Fibroblast of skin of scalp (primary cell): ENCODE measurements at regions not wholly inside any gene's neighbourhood (a gene's known extent, or its start where the extent isn't known, plus 50 kb on each side); places are given as distances from the start of the nearest gene placed in this dataset.
A peak's percentile ranks its signal among the peaks of the same experiment; 100 is the strongest.
"Not testable (repeated sequence)": the region's sequence is repeated elsewhere in the genome, so short reads cannot be mapped to it uniquely, and the experiment has no call there.

ENCODE experiments used
- DNase-seq: peaks from one replicate; pipeline ENCODE4 v3.0.0-alpha.2; 2013

DNA sequence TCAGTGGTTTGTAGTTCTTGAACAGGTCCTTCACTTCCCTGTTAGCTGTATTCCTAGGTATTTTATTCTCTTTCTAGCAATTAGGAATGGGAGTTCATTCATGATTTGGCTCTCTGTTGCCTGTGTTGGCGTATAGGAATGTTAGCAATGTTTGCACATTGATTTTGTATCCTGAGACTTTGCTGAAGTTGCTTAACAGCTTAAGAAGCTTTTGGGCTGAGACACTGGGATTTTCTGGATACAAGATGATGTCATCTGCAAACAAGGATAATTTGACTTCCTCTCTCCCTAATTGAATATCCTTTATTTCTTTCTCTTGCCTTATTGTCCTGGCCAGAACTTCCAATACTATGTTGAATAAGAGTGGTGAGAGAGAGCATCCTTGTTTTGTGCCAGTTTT lies 121.8 kb upstream of the RASA1 start:
- peak; percentile 80 for DNase-seq

DNA sequence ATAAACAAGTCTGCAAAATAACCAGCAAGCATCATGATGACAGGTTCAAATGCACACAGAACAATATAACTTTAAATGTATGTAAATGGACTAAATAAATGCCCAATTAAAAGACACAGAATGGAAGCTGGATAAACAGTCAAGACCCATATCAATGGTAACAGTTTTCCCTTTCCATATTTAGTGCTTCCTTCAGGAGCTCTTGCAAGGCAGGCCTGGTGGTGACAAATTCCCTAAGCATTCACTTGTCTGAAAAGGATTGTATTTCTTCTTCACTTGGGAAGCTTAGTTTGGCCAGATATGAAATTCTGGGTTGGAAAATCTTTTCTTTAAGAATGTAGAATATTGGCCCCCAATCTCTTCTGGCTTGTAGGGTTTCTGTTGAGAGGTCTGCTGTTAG lies 120.2 kb upstream of the RASA1 start:
- peak; percentile 38 for DNase-seq

DNA sequence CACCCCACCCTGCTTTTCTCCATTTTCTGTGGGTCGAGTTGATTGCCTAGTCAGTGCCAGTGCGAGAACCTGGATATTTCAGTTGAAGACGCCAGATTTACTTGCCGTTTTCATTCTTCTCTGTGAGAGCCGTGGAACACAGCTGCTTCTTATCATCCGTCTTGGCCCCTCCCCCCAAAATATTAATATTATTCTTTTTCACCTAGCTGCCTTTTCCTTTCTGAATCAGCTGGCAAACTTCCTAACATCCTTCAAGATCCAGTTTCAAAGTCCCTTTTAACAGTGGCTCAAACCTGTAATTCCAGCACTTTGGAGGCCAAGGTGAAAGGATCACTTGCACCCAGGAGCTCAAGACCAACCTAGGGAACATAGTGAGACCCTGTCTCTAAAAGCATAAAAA lies 117.1 kb upstream of the RASA1 start:
- DNase-seq: no peak

DNA sequence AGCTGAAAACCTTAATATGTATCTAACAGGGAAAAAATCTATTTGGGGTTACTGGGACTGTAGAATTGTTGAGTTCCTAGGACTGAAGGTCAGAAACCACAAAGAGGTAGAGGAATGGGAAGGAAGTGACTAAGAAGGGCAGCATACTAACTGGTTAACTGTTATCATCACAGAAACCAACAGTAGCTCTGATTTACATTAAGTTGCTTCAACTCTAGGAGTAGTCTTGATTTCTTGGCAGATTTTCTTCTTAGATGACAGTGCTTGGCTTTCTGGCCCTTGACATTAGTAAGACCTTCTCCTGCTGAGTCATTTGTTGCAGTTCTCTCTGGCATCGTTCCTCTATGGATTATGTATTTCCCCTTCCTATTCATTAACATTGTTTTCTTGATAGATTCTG lies 116.1 kb upstream of the RASA1 start:
- DNase-seq: peak; percentile 81

DNA sequence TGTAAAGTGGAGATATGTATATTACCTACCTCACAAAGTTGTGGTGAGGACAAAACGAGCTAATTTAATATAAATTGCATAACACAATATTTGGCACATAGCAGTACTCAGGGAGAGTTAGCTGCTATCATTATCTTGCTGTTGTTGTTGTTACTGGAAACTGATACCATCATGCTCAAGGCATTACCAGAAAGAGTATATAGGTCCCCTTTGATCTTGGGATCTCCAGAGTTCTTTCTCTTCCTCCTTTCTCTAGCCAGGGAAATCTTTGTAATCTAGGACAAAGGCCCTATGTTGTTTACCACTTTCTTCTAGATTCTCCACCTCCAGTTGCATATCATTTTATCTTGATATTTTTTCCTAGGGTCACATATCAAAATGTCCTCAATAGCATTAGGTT lies 114.8 kb upstream of the RASA1 start:
- no peak for DNase-seq

DNA sequence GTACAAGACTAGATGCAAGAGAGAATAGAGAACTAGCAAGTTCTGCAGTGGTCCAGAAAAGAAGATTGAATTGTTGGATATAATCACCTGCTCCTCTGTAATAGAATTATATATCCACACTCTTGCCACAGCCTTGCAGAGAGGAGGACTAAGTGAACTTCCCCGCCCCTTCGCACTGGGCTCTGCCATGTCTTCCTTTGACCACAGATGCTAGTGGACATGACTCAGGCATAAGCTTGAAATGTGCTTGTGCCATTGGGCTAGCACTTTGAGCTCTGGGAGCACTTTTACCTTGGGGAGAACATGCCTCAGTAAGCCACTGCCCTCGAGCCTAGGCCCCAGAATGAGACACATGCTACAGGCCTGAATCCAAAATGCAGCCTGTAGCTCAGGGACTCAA lies 113.5 kb upstream of the RASA1 start:
- DNase-seq: no peak

DNA sequence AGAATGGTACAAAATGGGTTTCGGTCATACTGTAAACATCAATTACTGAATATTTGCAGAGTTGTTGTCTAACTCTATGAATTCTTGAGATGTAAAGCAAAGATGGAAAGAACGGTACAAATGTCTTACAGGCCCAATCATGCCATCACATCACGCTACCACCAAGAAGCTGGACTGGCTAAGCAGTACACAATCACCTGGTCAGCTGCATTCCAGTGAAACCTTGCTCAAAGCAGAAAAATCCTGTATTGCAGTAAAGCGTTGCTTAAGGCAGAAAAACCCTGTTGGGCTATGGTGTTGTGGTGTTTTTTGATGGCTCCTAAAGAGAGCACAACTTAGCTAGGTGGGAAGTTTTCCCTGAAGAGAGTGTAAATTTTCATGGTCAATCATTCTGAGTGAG lies 112.6 kb upstream of the RASA1 start:
- DNase-seq: no peak

DNA sequence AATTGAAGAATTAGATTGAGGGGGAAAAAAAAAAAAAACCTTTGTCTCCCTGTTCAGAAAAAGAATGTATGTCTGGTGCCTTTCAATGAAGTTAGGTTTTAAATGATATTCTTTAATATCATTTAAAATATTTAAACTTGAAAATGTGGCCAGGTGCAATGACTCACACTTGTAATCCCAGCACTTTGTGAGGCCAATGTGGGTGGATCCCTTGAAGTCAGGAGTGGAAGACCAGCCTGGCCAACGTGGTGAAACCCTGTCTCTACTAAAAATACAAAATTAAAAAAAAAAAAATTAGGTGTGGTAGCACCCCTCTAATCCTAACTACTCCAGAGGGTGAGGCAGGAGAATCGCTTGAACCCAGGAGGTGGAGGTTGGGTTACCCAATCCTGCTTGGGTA lies 111.1 kb upstream of the RASA1 start:
- DNase-seq: no peak

DNA sequence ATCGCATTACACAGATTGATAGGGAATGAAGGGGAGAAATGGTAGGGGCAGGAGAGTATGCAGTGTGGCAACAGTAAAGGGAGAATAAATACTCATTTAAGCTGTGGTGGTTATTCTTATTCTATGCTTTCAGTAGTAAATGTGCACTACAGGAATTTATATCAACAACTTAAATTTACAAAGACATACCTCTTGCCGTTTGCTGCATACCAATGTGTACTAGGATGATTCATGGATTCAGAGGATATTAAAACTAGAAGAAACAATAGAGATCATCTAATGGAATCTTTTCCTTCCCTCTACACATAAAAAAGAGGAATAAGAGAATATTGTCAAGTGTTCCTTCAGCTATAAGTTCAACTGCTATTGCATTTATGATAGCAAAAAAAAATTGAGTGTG lies 103.3 kb upstream of the RASA1 start:
- DNase-seq: peak; percentile 29

DNA sequence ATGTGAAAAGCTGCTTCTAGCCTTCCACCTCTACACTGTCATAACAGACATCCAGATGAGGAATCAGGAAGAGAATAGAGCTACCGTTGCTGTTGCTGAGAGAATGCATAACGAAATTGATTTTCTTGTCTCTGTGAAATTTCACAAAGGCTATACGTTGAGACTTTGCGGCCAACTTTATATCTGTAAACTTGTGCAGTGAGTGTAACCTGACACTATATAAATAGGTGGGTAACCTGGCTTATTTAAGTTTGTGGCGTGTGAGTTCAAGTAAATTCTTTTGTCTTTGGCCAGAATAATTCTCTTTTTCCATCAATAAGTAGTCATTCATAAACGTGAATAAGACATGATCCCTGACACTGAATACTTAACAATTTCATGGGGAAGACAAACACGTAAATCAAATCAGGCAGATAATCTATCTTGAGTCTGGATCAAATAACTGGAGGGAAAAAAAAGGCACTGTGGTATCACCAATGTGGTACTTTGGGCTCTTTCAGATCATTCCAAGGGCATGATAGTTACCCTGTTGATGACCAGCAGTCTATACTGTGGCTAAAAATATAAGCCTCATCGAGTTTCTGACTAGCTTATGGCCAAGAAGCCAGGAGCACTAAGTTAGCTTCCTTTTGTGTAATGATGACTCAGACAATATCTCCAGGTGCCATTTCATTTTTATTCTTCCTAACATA lies 98.2 kb upstream of the RASA1 start:
- no peak for DNase-seq

DNA sequence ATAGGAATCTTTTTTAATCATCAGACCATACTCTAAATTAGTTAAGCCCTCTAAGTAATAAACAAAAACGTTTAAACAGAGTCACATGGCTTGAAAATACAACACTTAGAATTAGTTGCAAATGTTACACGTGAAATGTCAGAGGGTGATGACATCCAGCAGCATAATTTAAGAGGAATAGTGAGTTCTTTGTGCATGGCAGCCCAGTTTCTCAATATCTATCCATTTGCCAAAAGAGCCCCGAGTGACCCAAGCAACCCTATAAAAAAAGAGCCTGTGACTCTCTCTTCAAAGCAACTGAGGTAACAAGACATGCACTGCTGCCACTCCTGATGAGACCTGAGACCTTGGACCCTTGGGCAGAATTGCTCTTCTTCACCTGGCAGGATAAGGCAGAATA lies 96.9 kb upstream of the RASA1 start:
- no peak for DNase-seq

DNA sequence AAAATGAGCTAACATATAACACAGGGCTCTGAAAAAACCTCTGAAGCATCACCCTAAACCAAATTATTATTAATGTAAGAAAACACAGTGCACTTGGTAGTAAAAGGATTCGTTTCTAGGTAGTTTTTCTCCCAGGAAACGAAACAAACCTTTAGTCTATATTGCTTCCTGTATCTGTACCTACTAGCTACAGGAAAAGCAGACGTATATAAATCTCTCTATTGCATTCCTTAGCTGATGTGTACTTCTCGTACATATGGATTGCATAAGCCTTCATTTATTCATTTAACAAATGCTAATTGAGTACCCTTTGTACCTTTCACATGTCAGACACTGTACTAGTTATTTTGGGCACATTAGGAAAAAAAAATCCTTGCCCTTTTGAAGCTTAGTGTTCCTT lies 85.0 kb upstream of the RASA1 start:
- DNase-seq: no peak

DNA sequence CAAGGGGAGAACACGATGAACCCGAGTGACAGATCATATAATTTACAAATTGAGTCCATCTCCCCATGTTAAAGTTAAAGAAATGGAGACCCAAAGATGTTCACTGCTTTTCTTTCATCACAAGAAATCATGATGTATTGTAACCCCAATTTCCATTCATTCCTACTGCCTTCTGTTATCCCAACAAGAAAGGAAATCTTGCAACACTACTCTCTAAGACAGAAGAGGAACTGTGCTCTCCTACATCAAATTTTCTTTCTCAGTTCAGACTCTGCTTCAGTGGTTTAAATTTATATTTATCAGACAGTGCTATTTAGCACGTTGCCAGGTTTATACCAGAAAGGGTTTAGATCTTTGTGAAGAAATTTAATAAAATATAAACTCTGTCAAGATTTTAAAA lies 83.8 kb upstream of the RASA1 start:
- no peak for DNase-seq

DNA sequence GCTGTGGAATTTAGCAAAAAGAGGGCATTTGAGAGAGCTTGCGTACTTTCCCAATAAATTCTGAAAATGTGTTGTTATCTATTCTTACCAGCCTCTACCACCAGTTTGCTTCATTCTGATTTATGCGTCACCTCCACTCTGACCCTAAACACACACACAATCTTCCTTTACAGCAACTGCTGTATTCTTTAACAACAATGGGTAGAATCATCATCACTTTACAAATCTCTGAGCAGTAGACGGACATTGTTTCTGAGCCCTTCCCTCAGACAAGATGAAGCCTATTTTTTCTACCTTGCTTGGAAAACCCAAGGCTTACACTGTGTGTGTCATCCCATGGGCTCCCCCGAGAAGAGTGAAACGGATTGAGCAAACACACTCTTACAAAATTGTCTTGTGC lies 83.1 kb upstream of the RASA1 start:
- no peak for DNase-seq

DNA sequence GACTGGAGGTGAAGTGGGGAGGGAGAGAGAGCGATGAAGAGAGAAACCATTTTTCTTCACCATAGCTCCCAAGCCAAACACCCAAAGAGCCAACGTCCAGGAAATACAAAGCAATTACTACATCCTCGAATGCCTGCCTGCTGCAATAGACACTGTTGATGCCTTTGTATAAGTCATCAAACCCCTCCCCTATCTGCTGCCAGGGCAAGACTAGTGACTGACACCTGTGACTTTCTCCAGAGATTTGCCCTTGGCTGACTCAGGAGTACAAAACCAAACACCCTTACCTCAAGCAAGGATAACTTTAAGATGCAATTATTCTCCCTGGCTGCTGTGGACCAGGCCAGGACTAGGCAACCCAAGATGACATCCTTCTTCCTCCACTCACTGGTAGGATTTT lies 81.8 kb upstream of the RASA1 start:
- no peak for DNase-seq

DNA sequence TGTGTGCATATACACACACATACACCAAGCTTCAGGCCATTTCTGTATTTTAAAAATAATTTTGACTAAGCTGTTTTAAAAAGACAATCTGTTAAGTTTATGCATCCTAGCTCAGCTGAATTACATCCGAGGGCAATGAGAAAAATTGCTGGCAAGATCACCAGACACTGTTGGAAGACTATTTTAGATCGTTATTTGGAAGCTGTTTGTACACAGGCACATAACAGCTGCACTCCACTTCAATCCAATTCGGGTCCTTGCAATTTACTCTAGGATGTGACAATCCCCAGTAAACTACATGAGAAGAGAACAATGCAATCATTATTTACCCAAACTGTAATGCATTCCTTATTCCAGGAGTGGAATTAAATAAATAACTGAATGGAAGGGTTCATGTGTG lies 79.3 kb upstream of the RASA1 start:
- DNase-seq: no peak

DNA sequence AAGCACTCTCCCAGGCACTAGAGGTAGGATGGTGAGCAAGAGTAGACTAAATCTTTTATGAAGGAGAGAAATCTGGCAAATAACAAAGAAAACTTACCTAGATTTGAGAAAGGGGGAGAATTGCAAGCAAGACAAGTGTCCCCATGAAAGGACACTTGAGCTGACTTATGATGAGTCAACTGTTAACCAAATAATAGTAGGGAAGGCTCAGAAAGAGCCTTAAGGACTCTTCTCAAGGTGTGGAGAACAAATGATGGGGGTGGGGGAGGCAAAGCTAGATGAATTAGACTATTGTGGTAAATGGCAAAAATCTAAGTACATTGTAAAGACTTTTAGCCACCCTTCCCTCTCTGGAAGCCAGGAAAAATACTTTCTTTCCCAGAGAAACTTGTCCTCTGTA lies 77.6 kb upstream of the RASA1 start:
- no peak for DNase-seq

DNA sequence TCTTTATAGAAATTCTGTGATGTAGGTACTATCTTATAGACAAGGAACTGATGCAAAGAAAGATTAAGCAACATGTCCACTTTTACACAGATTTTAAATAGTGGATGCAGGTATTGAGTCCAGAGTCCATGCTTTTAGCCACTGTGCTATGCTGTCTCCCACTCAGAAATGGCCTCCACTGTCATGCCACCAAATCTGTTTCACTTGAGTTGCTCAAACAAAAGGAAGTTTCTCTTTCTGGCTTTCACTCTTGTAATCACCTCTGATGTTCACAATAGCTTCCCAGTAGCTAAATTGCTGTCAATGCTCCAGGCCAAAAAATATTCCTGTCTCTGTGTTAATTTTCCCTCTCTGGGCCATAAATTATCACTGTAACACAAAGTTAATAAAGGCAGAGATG lies 77.0 kb upstream of the RASA1 start:
- DNase-seq: no peak

DNA sequence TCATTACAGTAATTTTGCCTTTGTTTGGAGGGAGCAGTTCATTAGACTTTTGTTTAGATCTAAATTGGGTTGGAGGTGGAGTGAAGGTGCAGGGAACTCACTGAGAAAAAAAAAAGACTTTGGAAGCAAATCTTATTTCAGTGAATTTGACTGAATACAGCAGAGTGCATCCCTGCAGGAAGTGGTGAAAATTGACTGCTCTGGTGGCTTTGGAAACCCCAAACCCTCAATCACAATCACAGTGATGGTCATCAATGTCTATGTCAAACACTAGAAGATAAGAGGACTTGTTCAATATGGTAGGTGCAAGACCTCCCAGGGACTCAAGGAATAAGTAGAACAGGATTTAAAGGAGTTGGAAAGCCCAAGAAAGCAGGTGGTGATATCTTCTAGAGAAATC lies 76.0 kb upstream of the RASA1 start:
- DNase-seq: no peak

DNA sequence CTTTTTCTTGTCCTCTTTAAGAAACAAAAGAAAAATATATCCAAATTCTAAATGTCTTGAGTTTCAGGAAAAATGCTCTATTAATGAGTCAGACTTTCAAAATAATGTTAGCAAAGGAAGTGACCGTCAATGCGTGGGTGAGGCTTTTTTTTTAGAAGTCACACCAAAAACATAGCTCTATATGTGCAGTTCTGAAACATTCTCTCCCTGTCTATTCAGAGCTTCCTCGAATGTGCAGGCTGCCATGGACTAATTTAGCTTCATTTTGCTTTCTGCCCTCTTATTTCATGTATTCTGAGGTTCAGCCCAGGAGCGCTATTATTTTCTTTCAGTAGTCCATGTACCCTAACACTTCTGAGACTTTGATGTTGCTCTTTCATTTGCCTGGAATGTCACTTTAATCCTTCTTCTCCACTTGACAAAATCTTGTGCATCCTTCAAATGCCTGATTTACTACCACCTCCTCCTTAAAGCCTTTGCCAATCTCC lies 72.5 kb upstream of the RASA1 start:
- DNase-seq: peak; percentile 70

DNA sequence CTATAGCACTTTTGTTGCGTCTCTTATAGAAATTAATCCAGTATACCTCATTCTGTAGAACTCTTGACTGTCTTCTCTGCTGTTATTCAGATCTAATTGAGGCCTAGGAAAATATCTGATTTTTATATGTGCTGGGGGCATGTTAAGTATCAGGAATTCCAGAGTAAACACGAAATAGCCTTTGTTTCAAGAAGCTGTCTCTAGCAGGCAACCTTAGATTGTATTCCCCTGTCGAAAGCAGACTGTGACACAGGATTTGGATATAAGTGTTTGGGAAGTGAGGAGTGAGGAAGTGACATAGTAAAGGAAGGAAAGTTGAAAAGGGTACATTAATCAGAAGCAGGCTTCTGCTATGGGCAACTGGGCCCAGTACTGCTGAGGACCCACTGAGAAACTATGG lies 72.1 kb upstream of the RASA1 start:
- DNase-seq: no peak

DNA sequence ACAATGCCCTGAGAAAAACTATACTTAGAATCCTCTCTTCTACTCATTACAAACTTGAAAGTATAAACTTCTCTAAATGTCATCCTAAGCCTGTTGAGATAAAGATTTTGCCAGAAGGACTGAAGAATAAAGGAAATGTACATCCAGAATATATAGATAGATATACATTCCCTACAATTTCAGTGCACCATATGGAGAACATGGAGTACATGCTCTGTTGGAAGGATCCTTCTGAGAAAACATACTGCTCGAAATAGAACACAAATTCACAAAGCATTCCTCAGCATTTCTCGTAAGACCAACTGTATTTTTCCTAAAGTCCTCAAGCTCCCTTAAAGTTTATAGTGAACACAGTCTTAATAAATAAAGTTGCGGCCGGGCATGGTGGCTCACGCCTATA lies 69.7 kb upstream of the RASA1 start:
- DNase-seq: no peak

DNA sequence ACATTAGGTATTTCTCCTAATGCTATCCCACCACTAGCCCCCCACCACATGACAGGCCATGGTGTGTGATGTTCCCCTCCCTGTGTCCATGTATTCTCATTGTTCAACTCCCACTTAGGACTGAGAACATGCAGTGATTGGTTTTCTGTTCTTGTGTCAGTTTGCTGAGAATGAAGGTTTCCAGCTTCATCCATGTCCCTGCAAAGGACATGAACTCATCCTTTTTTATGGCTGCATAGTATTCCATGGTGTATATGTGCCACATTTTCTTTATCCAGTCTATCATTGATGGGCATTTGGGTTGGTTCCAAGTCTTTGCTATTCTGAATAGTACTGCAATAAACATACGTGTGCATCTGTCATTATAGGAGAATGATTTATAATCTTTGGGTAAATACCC lies 68.4 kb upstream of the RASA1 start:
- DNase-seq: not testable (repeated sequence)

DNA sequence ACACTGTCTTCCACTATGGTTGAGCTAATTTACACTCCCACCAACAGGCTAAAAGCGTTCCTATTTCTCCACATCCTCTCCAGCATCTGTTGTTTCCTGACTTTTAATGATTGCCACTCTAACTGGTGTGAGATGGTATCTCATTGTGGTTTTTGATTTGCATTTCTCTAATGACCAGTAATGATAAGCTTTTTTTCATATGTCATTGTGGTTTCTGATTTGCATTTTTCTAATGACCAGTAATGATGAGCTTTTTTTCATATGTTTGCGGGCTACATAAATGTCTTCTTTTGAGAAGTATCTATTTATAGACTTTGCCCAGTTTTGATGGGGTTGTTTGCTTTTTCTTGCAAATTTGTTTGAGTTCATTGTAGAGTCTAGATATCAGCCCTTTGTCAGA lies 68.0 kb upstream of the RASA1 start:
- DNase-seq: not testable (repeated sequence)

DNA sequence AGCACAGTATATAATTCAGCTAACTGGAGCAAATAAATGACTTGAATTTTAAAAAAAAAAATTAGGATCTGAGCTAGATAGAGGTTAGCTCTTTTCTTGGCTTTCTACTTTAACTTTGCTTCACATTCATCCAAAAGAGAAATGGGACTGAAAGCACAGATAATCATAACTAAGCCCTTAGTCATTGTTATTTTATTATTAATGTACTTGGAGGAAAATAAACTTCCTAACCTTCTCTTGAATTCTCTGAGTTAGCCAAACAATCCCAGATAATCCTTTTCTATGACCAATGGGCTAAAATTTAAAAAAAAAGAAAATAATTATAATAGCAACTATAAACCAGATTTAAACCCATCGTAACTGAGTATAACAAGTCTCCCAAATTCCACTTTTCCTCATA lies 57.6 kb upstream of the RASA1 start:
- peak; percentile 49 for DNase-seq
